Left lobe of liver (tissue), 2 donors: ENCODE measurements at regions not wholly inside any gene's neighbourhood (a gene's known extent, or its start where the extent isn't known, plus 50 kb on each side); places are given as distances from the start of the nearest gene placed in this dataset.

Experiments used
- ATAC-seq: fragments of 200-7000 bp; cut with Tn5 transposase; one replicate; pipeline ENCODE4 v1.9.1; 2020; ENCODE audit warnings: mild to moderate bottlenecking, moderate library complexity
- DNase-seq: peaks from one replicate; pipeline ENCODE4 v3.0.0-alpha.2; 2020; ENCODE audit warnings: low spot score
- donor health status: DM: no; HTN: no; CAD: no; lungs with moderate emphysema.
- donor health status: DM: no; HTN: yes; CAD: no.

- ATAC-seq (no peak), DNase-seq (no peak)
Measured at GRCh38 chr2:5913711-5914395, 221.7 kb downstream of the SOX11 start.

GRCh38 chr2:5914811-5915611 is 222.8 kb downstream of the SOX11 start:
- DNase-seq (no peak), ATAC-seq (no peak)

GRCh38 chr2:5915881-5916310 is 223.7 kb downstream of the SOX11 start:
- DNase-seq, result no peak
- ATAC-seq, result no peak

GRCh38 chr2:5921081-5921642 is 229.0 kb downstream of the SOX11 start:
- no peak for DNase-seq
- no peak for ATAC-seq

- no peak for ATAC-seq
- no peak for DNase-seq
Measured at GRCh38 chr2:5923957-5924945, 232.1 kb downstream of the SOX11 start.

- DNase-seq (no peak), ATAC-seq (no peak)
Measured at GRCh38 chr2:5925604-5926003, 233.4 kb downstream of the SOX11 start.

- no peak for ATAC-seq
- no peak for DNase-seq
Measured at GRCh38 chr2:5926871-5927512, 234.8 kb downstream of the SOX11 start.

- DNase-seq, result no peak
- ATAC-seq, result no peak
Measured at GRCh38 chr2:5932556-5933469, 240.6 kb downstream of the SOX11 start.

- ATAC-seq, result no peak
- no peak for DNase-seq
Measured at GRCh38 chr2:5933669-5934068, 241.5 kb downstream of the SOX11 start.

GRCh38 chr2:5937321-5937720 is 245.1 kb downstream of the SOX11 start:
- no peak for ATAC-seq

GRCh38 chr2:5937851-5938565 is 245.8 kb downstream of the SOX11 start:
- DNase-seq, result no peak
- no peak for ATAC-seq

More at GRCh38 chr2:5937321-5937720, 245.1 kb downstream of the SOX11 start:
- no peak for DNase-seq

GRCh38 chr2:5938566-5938896 is 246.3 kb downstream of the SOX11 start:
- DNase-seq (no peak), ATAC-seq (no peak)

- ATAC-seq, result no peak
- no peak for DNase-seq
Measured at GRCh38 chr2:5939553-5939952, 247.4 kb downstream of the SOX11 start.

- no peak for DNase-seq
- ATAC-seq, result no peak
Measured at GRCh38 chr2:5940596-5941535, 248.7 kb downstream of the SOX11 start.

GRCh38 chr2:5942204-5942603 is 250.0 kb downstream of the SOX11 start:
- no peak for DNase-seq

GRCh38 chr2:5945742-5946141 is 253.6 kb downstream of the SOX11 start:
- DNase-seq, result no peak
- no peak for ATAC-seq

More at GRCh38 chr2:5942204-5942603, 250.0 kb downstream of the SOX11 start:
- ATAC-seq, result no peak
